ENCODE measurements at regions not wholly inside any gene's neighbourhood (a gene's known extent, or its start where the extent isn't known, plus 50 kb on each side); places are given as distances from the start of the nearest gene placed in this dataset.
"Not testable (repeated sequence)": the region's sequence is repeated elsewhere in the genome, so short reads cannot be mapped to it uniquely, and the experiment has no call there.

GRCh38 chr10:35896001-35896400 is 253.9 kb upstream of the FZD8 start:
- DNase-seq (ENCODE audit: low read depth), result peak; percentile 85

- peak; percentile 27 for DNase-seq (ENCODE audit: low read depth)
These were observed 253.2 kb upstream of the FZD8 start for GRCh38 chr10:35895331-35895730.

GRCh38 chr10:35892526-35892925 is 250.4 kb upstream of the FZD8 start:
- DNase-seq (ENCODE audit: low read depth), result no peak

DNA sequence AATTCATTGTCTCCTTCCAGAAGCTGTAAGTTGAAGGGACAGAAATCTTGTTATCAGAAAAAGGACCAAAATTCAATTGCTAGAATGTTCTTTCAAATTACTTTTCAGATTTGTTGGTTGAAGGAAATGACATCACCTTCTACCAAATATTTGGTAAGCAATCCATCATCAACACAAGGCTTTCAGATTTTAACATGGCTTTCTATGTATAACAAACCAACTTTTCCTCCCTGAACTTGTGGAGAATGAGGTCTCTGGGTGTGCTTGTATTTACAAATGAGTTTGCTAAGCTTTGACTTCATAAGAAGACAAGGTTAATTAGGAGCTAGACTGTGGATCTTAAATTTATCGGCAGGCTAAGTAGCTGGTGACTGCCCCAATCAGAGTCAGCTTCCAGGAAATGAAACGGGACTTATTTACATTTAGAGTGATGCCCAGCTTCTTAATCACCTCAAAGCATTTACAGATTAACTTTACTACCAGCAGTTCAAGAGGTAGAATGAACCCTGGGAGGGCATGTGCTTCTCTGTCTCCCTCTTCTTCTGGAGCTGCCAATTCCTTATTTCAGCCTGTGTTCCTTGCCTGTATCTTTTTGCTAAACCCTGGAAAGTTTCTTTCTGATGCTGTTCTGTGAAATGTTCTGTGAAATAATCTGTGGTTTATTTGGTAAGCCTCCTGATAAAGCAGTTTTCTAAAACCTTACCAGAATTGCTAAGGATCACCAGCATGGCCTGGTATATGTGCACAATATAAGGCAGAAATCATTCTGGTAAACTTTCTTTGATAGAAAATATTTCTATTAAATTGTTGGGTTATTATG is 248.8 kb upstream of the FZD8 start:
- peak; percentile 32 for DNase-seq (ENCODE audit: low read depth)

DNA sequence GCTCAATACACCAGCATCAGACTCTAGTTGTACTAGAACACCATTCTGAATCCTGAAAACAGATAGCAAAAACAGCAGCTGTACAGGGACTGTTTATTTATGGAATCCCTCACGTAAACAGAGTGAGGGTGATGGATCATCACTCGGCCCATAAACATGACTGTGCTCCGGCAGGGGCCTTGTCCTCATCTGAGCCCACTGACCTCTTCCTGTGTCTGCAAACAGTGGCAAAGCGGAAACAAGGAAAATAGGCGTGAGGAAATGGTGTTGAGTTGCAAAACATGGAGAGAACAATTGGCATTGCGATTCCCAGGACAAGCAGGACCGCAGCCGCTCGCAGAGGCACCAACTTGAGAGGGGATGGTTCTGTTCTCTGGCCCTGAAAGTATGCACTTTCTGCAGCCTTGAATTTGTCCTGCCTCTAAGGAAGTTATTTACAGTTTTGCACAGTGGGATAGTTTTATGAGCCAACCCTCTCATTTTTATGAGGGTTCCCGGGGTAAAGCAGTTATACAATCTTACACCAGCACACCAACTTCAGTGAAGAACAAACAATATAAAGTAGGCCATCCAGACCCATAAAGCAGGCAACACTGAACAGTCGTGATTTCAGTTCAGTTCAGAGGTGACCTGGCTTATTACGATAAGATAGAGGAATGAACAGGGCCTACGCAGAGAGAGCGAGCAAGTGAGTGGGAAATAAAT is 248.0 kb upstream of the FZD8 start:
- DNase-seq (ENCODE audit: low read depth), result peak; percentile 55

- no peak for DNase-seq (ENCODE audit: low read depth)
These were observed 247.1 kb upstream of the FZD8 start for GRCh38 chr10:35889226-35889625.

- no peak for DNase-seq (ENCODE audit: low read depth)
These were observed 246.3 kb upstream of the FZD8 start for GRCh38 chr10:35888400-35888799.

- no peak for DNase-seq (ENCODE audit: low read depth)
These were observed 245.6 kb upstream of the FZD8 start for GRCh38 chr10:35887685-35888084.

DNA sequence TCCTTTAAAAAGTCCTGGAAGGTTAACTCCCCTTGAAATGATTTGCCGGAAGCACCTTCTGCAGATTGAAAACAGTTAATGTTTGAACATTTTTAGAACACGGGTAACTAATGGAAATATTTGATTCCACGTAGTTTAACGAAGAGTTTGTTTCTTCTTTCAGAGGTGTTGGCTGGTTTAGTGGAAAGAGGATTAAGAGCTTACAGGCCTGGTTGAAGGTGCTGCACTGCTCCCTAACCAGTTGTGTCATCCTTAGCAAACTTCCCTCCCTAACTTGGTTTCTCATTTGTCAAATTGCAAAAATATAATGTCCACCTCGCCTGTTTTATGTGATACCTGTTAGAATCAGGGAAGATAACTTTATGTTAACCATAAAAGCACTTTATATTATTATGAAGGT is 243.0 kb upstream of the FZD8 start:
- no peak for DNase-seq (ENCODE audit: low read depth)

- DNase-seq (ENCODE audit: low read depth), result no peak
These were observed 242.6 kb upstream of the FZD8 start for GRCh38 chr10:35884657-35885071.

GRCh38 chr10:35882422-35883150 is 240.5 kb upstream of the FZD8 start:
- DNase-seq (ENCODE audit: low read depth), result no peak

GRCh38 chr10:35881320-35881719 is 239.2 kb upstream of the FZD8 start:
- no peak for DNase-seq (ENCODE audit: low read depth)

DNA sequence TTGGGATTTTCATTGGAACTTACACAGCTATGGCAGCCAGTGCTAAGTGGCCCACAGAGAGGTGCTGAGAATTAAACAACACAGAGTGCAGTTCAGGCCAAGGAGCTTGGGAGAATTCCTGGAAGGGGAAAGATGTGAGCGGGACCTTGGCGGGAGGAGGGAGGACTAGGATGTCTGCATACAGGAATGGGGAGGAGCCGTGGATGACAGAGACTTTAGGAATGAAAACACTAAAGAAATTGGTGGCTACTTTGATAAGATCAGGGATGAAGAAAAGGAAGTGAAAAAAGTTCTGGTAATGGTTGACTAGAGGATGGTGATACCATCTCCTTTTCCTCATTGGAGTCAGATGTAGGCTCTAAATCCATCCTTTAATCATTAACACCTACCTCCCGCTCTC is 234.2 kb upstream of the FZD8 start:
- DNase-seq (ENCODE audit: low read depth), result peak; percentile 96

DNA sequence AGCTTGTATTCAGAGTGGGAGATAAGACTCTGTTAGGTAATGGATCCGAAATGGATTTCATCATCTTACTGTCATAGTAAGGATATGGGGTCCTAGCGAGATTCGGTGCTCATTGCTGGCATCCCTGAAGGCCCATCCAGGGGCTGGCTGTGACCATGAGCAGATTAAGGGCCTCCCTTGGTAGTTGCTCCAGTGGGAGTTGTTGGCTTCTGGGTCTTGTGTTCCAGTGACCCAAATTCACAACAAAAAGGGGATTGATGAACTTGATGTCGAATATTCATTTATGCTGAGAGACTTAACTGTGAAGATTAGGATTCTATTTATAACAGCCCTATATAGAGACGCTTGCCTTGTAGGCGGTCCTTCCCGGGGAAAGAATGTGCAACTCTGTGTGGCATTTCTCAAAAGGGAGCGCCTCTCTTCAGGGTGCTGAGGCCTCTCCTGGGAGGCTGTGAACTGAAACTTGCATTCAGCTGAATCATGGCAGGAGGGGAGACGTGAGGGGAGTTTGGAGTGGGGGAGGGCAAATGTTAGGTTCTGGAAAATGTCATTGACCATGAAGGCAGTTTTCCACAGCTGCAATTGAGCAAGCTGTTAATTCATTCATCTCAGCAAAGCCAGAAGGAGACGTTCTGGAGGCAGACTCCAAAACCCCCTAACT is 233.1 kb upstream of the FZD8 start:
- DNase-seq (ENCODE audit: low read depth), result peak; percentile 90

DNA sequence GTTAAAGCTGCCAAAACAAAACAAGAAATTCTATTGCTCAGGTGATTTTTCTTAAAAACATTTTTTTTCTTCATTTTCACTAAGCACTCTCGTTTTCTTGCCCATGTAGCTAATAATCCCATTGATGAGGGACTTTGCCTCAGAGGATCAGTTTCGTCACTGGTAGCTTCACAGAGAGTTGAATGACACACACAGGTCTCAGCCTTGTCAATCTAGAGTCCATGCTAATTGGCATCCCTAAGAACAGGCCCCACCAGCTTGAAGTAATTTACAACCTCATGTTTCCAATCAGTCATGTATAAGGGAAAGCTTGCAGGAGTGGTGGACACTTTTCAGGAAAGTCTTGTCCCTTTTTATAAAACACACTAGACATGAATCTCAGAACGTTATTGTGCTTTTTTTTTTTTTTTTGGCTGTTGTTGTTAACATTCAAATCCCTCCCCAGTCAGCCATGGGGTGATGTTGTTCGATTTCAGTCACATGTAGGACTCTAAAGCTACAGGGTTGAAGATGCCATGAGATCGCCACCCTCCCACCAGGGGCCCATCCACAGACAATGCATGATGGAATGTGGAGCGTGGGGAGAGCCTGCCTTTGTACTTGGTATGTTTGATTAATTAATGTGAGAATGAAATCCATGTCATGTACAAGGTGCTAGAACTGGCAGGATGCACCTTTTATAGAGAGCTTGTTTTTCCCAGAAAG is 232.4 kb upstream of the FZD8 start:
- DNase-seq (ENCODE audit: low read depth), result no peak

DNA sequence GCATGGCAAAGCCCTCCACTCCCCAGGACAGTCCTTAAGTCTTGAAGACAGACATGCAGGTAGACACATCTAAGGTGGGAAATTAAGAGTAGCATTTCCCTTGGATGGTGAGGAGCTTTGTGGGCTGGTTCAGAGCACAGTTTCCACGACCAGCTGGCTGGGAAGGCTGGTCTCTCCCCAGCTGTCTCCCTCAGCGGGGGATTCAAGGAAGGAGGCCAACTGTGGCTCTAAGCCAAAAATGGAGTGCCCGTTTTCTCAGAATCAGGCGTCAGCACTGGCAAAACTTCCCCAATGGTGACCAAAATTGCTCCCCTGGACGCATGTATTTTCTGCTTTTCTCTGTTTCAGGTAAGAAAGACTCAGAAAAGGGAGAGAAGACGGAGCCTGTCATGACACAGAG is 230.6 kb upstream of the FZD8 start:
- DNase-seq (ENCODE audit: low read depth), result no peak

DNA sequence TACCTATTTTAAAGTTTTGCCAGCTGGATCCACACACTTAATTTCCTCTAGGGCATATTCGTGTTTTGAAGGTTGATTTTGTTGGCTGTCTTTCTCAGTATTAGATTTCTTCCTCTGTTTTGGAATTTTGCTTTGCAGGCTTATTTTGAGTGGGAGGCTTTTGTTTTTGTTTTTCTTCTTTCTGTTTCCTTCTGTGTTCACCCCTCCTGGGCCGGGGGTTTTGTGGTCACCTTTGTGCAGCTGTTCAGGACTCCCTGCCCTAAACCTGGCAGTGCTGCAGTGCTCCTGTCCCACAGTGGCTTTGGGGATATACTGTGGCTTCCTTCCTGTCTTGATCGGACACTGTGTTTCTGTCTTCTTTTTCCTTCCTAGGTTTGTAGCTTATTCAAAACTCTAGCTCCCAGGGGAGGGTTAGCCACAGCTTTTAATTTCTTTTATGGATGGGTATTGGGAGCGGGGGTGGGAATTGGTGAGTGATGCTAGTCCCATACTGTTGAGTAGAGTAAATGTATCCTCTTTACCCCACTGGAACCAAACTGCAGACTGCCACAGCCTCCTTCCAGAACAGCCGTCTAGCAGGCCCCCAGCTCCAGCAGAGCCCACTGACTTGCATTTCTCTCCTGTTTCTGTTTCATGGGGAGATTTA is 228.7 kb upstream of the FZD8 start:
- DNase-seq (ENCODE audit: low read depth), result no peak

DNA sequence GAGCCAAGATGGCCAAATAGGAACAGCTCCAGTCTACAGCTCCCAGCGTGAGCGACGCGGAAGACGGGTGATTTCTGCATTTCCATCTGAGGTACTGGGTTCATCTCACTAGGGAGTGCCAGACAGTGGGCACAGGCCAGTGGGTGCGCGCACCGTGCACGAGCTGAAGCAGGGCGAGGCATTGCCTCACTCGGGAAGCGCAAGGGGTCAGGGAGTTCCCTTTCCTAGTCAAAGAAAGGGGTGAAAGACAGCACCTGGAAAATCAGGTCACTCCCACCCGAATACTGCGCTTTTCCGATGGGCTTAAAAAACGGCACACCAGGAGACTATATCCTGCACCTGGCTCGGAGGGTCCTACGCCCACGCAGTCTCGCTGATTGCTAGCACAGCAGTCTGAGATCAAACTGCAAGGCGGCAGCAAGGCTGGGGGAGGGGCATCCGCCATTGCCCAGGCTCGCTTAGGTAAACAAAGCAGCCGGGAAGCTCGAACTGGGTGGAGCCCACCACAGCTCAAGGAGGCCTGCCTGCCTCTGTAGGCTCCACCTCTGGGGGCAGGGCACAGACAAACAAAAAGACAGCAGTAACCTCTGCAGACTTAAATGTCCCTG is 216.7 kb upstream of the FZD8 start:
- not testable (repeated sequence) for DNase-seq (ENCODE audit: low read depth)

DNA sequence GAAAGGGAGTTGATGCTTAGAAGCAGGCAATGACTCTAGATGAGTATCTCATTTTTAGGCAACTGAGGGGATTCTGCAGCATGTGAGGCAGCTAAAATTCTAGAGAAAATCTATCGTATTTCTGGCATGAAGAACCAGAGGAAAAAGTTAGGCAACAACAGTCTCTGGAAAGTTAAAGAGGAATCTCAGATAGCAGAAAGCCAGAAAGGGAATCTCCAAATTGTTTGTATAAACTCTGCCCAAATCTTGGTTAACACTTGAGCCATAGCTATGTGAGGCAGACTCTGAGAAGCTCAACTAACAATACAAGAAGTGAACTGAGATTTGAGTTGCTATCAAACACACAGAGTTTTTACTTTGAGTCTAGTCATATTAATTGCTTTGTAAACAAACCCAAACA is 215.8 kb upstream of the FZD8 start:
- peak; percentile 2 for DNase-seq (ENCODE audit: low read depth)

GRCh38 chr10:35855155-35855947 is 213.3 kb upstream of the FZD8 start:
- DNase-seq (ENCODE audit: low read depth), result peak; percentile 23
